ENCODE measurements at regions not wholly inside any gene's neighbourhood (a gene's known extent, or its start where the extent isn't known, plus 50 kb on each side); places are given as distances from the start of the nearest gene placed in this dataset.

- H3K9me3 ChIP-seq, result no peaks in the 10 kb centered on the region
- intact Hi-C loops (cut with DNase I), result no loop called here
- no peak for TF ChIP-seq POLR2A (IDR thresholded peaks at IDR 0.05)
- TF ChIP-seq CTCF (IDR thresholded peaks at IDR 0.05), result no peak
- H3K36me3 ChIP-seq, result no peaks in the 10 kb centered on the region
- no peak for ATAC-seq
- no peak for DNase-seq
- no peaks in the 10 kb centered on the region for H3K27me3 ChIP-seq
- H3K27ac ChIP-seq, result no peak overlapping the region
- H3K4me1 ChIP-seq, result no peaks in the 10 kb centered on the region
- no peak overlapping the region for H3K4me3 ChIP-seq
- 95% methylated on average over 6 of the region's 8 CpGs for WGBS (ENCODE audit: insufficient coverage, low coverage, low lambda C conversion rate, missing lambda C conversion rate)
Measured at GRCh38 chr7:69367780-69368179, 230.5 kb upstream of the AUTS2 start.

DNA sequence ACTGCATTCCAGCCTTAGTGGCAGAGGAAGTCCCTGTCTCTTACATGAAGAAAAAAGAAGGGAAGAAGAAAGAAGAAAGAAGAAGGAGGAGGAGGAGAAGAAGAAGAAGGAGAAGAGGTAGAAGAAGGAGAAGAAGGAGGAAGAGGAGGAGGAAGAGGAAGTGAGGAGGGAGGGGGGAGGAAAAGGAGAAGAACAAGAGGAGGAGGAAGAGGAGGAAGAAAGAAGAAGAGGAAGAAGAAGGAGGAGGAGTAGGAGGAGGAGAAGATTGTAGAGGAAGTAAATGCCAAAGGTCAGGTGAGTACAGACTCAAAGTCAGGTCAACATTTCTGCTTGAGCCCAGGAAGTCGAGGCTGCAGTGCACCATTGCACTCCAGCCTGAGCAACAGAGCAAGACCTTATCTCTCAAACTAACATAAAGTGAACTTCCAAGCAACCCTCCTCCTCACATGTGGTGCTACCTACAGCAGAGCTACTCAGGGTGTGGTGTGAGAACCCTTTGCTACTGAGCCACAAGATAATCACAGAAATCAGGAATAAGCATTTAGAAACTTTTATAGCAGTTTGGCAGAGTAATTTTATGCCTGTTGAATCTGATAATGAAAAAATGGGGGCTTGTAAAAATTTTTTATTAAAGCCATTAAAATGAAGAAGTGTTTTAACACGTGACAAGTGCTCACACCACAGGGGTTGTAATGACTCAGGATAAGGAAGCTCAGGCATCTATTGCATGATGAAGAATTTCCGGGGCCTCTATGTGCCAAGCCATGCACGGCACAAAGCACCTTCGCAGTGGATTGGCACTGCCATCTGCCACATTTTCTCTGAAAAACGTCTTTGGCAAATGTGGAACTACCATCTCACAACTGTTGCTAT is 224.9 kb upstream of the AUTS2 start:
- intact Hi-C loops (cut with DNase I), result no loop called here
- 45% methylated on average over 6 of the region's 6 CpGs for WGBS (ENCODE audit: insufficient coverage, low coverage, low lambda C conversion rate, missing lambda C conversion rate)
- no peaks in the 10 kb centered on the region for H3K9me3 ChIP-seq
- H3K36me3 ChIP-seq, result no peaks in the 10 kb centered on the region
- no peak for TF ChIP-seq CTCF (IDR thresholded peaks at IDR 0.05)
- no peak for TF ChIP-seq POLR2A (IDR thresholded peaks at IDR 0.05)
- H3K4me1 ChIP-seq, result no peaks in the 10 kb centered on the region
- H3K27ac ChIP-seq, result no peak overlapping the region
- ATAC-seq (no peak), DNase-seq (no peak)
- H3K27me3 ChIP-seq, result no peaks in the 10 kb centered on the region
- no peak overlapping the region for H3K4me3 ChIP-seq

DNA sequence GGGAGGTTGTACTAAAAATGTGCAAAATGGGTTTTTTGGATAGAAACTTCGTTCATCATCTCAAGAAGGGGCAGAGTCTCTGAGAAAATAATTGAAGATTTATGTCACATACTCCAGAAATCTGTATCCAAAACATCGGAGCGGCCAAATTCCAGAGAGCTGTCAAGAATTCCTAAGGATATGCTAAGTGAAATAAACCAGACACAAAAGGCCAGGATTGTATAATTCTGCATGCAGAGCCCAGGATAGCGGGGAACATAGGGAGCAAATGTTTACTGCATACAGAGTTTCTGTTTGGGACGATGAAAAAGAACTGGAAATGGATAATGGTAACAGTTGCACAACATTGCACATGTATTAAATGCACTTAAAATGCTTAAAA is 224.2 kb upstream of the AUTS2 start:
- no peak for ATAC-seq
- Histone ChIP-seq H3K4me3 (no peak overlapping the region), H3K4me1 (no peaks in the 10 kb centered on the region), H3K9me3 (no peaks in the 10 kb centered on the region), H3K27ac (no peak overlapping the region), H3K36me3 (no peaks in the 10 kb centered on the region), H3K27me3 (no peaks in the 10 kb centered on the region)
- WGBS (ENCODE audit: insufficient coverage, low coverage, low lambda C conversion rate, missing lambda C conversion rate), result 72% methylated on average over 5 of the region's 5 CpGs
- no peak for TF ChIP-seq CTCF (IDR thresholded peaks at IDR 0.05)
- no peak for TF ChIP-seq POLR2A (IDR thresholded peaks at IDR 0.05)
- DNase-seq, result no peak
- intact Hi-C loops (cut with DNase I), result no loop called here

DNA sequence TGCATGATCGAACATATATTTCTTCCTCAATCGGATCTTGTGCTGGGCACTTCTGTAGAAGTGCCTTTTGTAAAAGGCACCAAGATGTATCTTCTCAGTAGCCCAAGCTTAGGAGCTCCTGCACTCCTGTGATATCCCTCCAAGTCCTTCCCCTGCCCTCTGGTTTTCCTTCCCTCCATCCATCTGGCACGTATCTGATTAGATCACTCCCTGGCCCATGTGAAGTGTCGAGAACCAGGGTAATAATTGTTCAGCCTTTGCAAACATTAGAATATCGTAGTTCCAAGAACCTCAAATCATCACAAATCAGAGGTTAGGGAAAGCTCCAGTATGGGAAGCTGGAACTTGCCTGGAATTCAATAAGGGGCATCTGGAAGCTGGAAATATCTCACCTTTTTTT is 221.1 kb upstream of the AUTS2 start:
- Histone ChIP-seq H3K27me3 (no peaks in the 10 kb centered on the region), H3K4me3 (no peak overlapping the region), H3K27ac (no peak overlapping the region), H3K9me3 (no peaks in the 10 kb centered on the region), H3K36me3 (no peaks in the 10 kb centered on the region), H3K4me1 (no peaks in the 10 kb centered on the region)
- DNase-seq, result no peak
- ATAC-seq, result no peak
- intact Hi-C loops (cut with DNase I), result no loop called here
- 50% methylated on average over 5 of the region's 5 CpGs for WGBS (ENCODE audit: insufficient coverage, low coverage, low lambda C conversion rate, missing lambda C conversion rate)
- TF ChIP-seq CTCF (IDR thresholded peaks at IDR 0.05), result no peak
- no peak for TF ChIP-seq POLR2A (IDR thresholded peaks at IDR 0.05)
